Mesendoderm (in vitro differentiated cells): ENCODE measurements at regions not wholly inside any gene's neighbourhood (a gene's known extent, or its start where the extent isn't known, plus 50 kb on each side); places are given as distances from the start of the nearest gene placed in this dataset.

Source experiments
- DNase-seq: peaks from one replicate; pipeline ENCODE4 v3.0.0; 2013
- H2AK5ac ChIP-seq: 2 replicates; pipeline ENCODE4 v1.6.1; 2013; ENCODE audit warnings: low read length, inconsistent platforms
- H2BK120ac ChIP-seq: 2 replicates; pipeline ENCODE4 v1.6.1; 2013; ENCODE audit warnings: low read depth, mild to moderate bottlenecking, low read length, moderate library complexity, mixed read lengths
- H2BK15ac ChIP-seq: replicated peaks from 2 replicates; pipeline ENCODE4 v1.6.1; 2013; ENCODE audit warnings: low read depth, mild to moderate bottlenecking, moderate library complexity
- H2BK5ac ChIP-seq: 2 replicates; pipeline ENCODE4 v1.6.1; 2013; ENCODE audit warnings: low read length, inconsistent platforms
- H3K18ac ChIP-seq: 2 replicates; pipeline ENCODE4 v1.6.1; 2013; ENCODE audit warnings: mild to moderate bottlenecking, low read length, mixed read lengths
- H3K23ac ChIP-seq: one replicate; pipeline ENCODE4 v1.6.1; 2013; ENCODE audit warnings: low read length
- H3K27ac ChIP-seq: 2 replicates; pipeline ENCODE4 v1.5.1; 2013; ENCODE audit warnings: low read depth, mild to moderate bottlenecking, inconsistent platforms, low read length, moderate library complexity
- H3K27me3 ChIP-seq: 2 replicates; pipeline ENCODE4 v1.6.1; 2013; ENCODE audit warnings: low read length, control low read depth, mild to moderate bottlenecking, inconsistent platforms; ENCODE audit not compliant: insufficient read depth, poor library complexity
- H3K36me3 ChIP-seq: 2 replicates; pipeline ENCODE4 v1.6.1; 2013; ENCODE audit warnings: low read length, inconsistent platforms; ENCODE audit not compliant: control insufficient read depth, insufficient read depth
- H3K4ac ChIP-seq: one replicate; pipeline ENCODE4 v1.6.1; 2013; ENCODE audit warnings: low read depth, mild to moderate bottlenecking, low read length, moderate library complexity
- H3K4me1 ChIP-seq: 2 replicates; pipeline ENCODE4 v1.6.1; 2013; ENCODE audit warnings: low read depth, low read length, inconsistent platforms; ENCODE audit not compliant: control insufficient read depth
- H3K4me2 ChIP-seq: 2 replicates; pipeline ENCODE4 v1.6.1; 2013; ENCODE audit warnings: low read length
- H3K4me3 ChIP-seq: 2 replicates; pipeline ENCODE4 v1.5.1; 2013; ENCODE audit warnings: mild to moderate bottlenecking, low read length
- H3K56ac ChIP-seq: one replicate; pipeline ENCODE4 v1.6.1; 2013; ENCODE audit warnings: low read length
- H3K79me1 ChIP-seq: 2 replicates; pipeline ENCODE4 v1.6.1; 2013; ENCODE audit warnings: low read length, inconsistent platforms
- H3K79me2 ChIP-seq: 2 replicates; pipeline ENCODE4 v1.6.1; 2013; ENCODE audit warnings: mild to moderate bottlenecking, low read length; ENCODE audit not compliant: control insufficient read depth, insufficient read depth
- H3K9ac ChIP-seq: 2 replicates; pipeline ENCODE4 v1.6.1; 2013; ENCODE audit warnings: low read length, inconsistent platforms
- H4K5ac ChIP-seq: one replicate; pipeline ENCODE4 v1.6.1; 2013; ENCODE audit warnings: low read length
- H4K8ac ChIP-seq: one replicate; pipeline ENCODE4 v1.6.1; 2013; ENCODE audit warnings: low read depth, mild to moderate bottlenecking, control low read depth, low read length, moderate library complexity
- WGBS: extraction: QIAGEN DNeasy Blood & Tissue Kit; methylation state at CpG from one replicate; pipeline ENCODE4 v1.1.7; 2013; ENCODE audit warnings: low lambda C conversion rate, missing lambda C conversion rate; ENCODE audit not compliant: insufficient coverage; ENCODE audit errors: extremely low coverage; 5-methylcytosine and 5-hydroxymethylcytosine counted together

DNA sequence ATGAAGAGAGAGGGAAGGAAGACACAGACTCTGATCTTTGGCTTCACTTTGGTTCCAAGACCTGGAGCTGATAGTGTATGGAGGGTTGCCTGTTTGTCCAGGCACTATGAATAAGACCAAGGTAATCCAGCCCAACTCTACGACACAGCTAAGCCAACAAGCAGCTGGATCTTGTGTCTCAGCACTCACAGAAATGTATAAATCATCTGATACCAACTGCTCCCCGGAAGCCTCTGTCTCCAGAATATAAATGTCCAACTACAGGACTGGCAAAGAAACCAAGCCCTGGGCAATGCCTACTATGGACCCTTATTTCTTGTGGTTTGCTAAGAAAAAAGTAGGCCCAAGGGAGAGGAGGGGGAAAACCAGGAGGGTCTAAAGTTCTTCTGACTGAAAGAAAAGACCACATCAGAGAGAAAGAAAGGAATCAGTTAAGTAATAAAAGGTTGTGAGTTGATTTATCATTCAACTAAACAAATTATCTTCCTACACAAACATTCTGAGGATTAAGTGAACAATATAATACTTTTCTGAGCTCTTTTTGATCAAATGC lies 204.0 kb downstream of the DAD1 start:
- Histone ChIP-seq H3K4ac (no peak overlapping the region), H3K27me3 (no peaks in the 10 kb centered on the region), H3K56ac (no peak overlapping the region), H3K36me3 (no peaks in the 10 kb centered on the region), H3K79me1 (no peaks in the 10 kb centered on the region), H2BK5ac (no peak overlapping the region), H3K9ac (no peak overlapping the region), H3K27ac (no peak overlapping the region), H3K4me1 (peaks cover 16% of the 10 kb centered on the region), H2AK5ac (no peak overlapping the region), H3K79me2 (no peaks in the 10 kb centered on the region), H3K4me3 (no peak overlapping the region), H3K18ac (peak overlapping the region; percentile 24), H2BK15ac (peak overlapping the region; percentile 13), H3K4me2 (no peak overlapping the region), H3K23ac (no peak overlapping the region), H2BK120ac (no peak overlapping the region), H4K5ac (no peak overlapping the region), H4K8ac (no peak overlapping the region)
- no CpG with 5 or more reads among the region's 2 CpGs for WGBS
- no peak for DNase-seq

- H3K36me3 ChIP-seq, result no peaks in the 10 kb centered on the region
- peak overlapping the region; percentile 29 for H3K18ac ChIP-seq
- DNase-seq, result no peak
- H3K79me1 ChIP-seq, result no peaks in the 10 kb centered on the region
- H3K4me3 ChIP-seq, result no peak overlapping the region
- no peak overlapping the region for H2BK120ac ChIP-seq
- H3K56ac ChIP-seq, result peak overlapping the region; percentile 8
- peak overlapping the region; percentile 47 for H2AK5ac ChIP-seq
- peak overlapping the region; percentile 5 for H3K4ac ChIP-seq
- H3K4me2 ChIP-seq, result no peak overlapping the region
- no peaks in the 10 kb centered on the region for H3K79me2 ChIP-seq
- H4K8ac ChIP-seq, result no peak overlapping the region
- WGBS, result no CpG with 5 or more reads among the region's 2 CpGs
- no peak overlapping the region for H3K9ac ChIP-seq
- peaks cover 16% of the 10 kb centered on the region for H3K4me1 ChIP-seq
- H3K27me3 ChIP-seq, result no peaks in the 10 kb centered on the region
- no peak overlapping the region for H3K27ac ChIP-seq
- H2BK15ac ChIP-seq, result no peak overlapping the region
- peak overlapping the region; percentile 33 for H2BK5ac ChIP-seq
- no peak overlapping the region for H3K23ac ChIP-seq
- no peak overlapping the region for H4K5ac ChIP-seq
Observed at GRCh38 chr14:22384167-22384549, 204.9 kb downstream of the DAD1 start.

DNA sequence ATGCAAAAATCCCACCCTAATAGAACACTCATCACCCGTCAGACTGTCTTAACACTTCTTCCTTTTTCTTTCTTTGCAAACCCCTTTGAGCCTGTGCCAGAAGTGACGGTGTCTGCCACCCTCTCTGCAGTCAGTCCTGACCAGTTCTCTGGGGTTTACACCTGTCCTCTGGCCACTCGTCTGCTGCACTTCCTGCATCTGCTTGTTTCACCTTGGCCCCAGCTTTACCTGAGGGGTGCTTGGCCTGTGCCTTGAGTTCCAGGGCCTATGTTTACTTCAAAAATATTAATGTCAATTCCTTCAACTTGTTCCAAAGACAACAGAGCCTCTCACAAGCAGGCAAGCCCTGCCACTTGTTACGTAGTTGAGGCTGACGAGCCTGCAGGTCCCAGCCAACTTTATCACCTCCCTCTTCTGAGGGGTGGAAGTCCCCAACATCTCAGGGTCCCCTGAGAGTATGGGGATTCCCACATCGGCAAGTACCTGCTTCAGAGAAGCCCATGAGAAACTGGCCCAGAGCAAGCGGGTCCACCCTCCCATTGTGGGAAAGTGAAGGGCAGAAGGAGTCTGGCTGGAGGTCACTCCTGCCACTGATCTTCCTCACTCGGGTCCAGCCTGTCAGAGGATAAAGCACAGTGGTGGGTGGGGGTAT lies 205.4 kb downstream of the DAD1 start:
- Histone ChIP-seq H4K8ac (no peak overlapping the region), H4K5ac (no peak overlapping the region), H3K56ac (peak overlapping the region; percentile 51), H3K79me1 (no peaks in the 10 kb centered on the region), H3K4me1 (peaks cover 16% of the 10 kb centered on the region), H3K4ac (peak overlapping the region; percentile 5), H3K9ac (no peak overlapping the region), H2AK5ac (peak overlapping the region; percentile 47), H3K36me3 (no peaks in the 10 kb centered on the region), H3K18ac (peak overlapping the region; percentile 29), H3K4me3 (no peak overlapping the region), H2BK5ac (peak overlapping the region; percentile 33), H3K4me2 (no peak overlapping the region), H3K27me3 (no peaks in the 10 kb centered on the region), H3K23ac (no peak overlapping the region), H2BK120ac (no peak overlapping the region), H3K27ac (no peak overlapping the region), H3K79me2 (no peaks in the 10 kb centered on the region), H2BK15ac (no peak overlapping the region)
- no peak for DNase-seq
- WGBS, result no CpG with 5 or more reads among the region's 8 CpGs

- H3K36me3 ChIP-seq, result no peaks in the 10 kb centered on the region
- no peaks in the 10 kb centered on the region for H3K79me2 ChIP-seq
- no CpG with 5 or more reads among the region's 2 CpGs for WGBS
- H4K5ac ChIP-seq, result no peak overlapping the region
- H3K27ac ChIP-seq, result no peak overlapping the region
- DNase-seq, result peak; percentile 20
- H3K23ac ChIP-seq, result no peak overlapping the region
- no peak overlapping the region for H2BK120ac ChIP-seq
- no peak overlapping the region for H3K56ac ChIP-seq
- H3K4me2 ChIP-seq, result no peak overlapping the region
- H4K8ac ChIP-seq, result no peak overlapping the region
- H3K9ac ChIP-seq, result no peak overlapping the region
- no peak overlapping the region for H2AK5ac ChIP-seq
- H3K4me1 ChIP-seq, result peaks cover 16% of the 10 kb centered on the region
- no peak overlapping the region for H3K4me3 ChIP-seq
- H3K4ac ChIP-seq, result no peak overlapping the region
- no peak overlapping the region for H2BK15ac ChIP-seq
- no peaks in the 10 kb centered on the region for H3K79me1 ChIP-seq
- no peak overlapping the region for H2BK5ac ChIP-seq
- no peak overlapping the region for H3K18ac ChIP-seq
- H3K27me3 ChIP-seq, result no peaks in the 10 kb centered on the region
Observed at GRCh38 chr14:22382955-22383354, 206.1 kb downstream of the DAD1 start.

GRCh38 chr14:22382395-22382794 lies 206.6 kb downstream of the DAD1 start:
- H3K79me1 ChIP-seq, result no peaks in the 10 kb centered on the region
- H3K79me2 ChIP-seq, result no peaks in the 10 kb centered on the region
- H2BK15ac ChIP-seq, result no peak overlapping the region
- no peaks in the 10 kb centered on the region for H3K27me3 ChIP-seq
- no peak overlapping the region for H4K8ac ChIP-seq
- no peak overlapping the region for H3K9ac ChIP-seq
- peak overlapping the region; percentile 60 for H2BK5ac ChIP-seq
- H3K18ac ChIP-seq, result peak overlapping the region; percentile 86
- no peak overlapping the region for H3K4me3 ChIP-seq
- H3K27ac ChIP-seq, result no peak overlapping the region
- peak overlapping the region; percentile 40 for H3K56ac ChIP-seq
- DNase-seq, result no peak
- no CpG with 5 or more reads among the region's 1 CpG for WGBS
- H3K4me2 ChIP-seq, result no peak overlapping the region
- H2AK5ac ChIP-seq, result peak overlapping the region; percentile 44
- no peak overlapping the region for H3K23ac ChIP-seq
- H3K4me1 ChIP-seq, result peaks cover 16% of the 10 kb centered on the region
- peak overlapping the region; percentile 89 for H2BK120ac ChIP-seq
- no peak overlapping the region for H4K5ac ChIP-seq
- peak overlapping the region; percentile 21 for H3K4ac ChIP-seq
- H3K36me3 ChIP-seq, result no peaks in the 10 kb centered on the region

DNA sequence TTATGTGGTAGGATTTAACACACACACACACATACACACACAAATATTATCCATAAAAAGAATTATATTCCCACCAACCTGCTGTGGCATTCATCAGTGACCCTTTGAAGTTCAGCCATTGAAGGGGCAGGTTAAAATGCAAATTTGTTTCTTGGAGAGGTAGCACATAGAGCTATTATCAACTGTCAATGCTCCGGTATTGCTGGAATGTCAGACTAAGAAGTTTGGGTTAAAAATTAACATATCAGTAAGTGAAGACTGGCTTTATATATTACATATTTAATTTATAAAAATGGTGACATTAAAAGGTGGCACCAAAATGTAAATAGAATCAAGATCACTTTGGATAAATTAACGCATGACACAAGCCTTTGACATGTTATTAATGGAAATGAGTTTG lies 207.3 kb downstream of the DAD1 start:
- H4K5ac ChIP-seq, result no peak overlapping the region
- no peak overlapping the region for H2BK15ac ChIP-seq
- H4K8ac ChIP-seq, result no peak overlapping the region
- H3K27me3 ChIP-seq, result no peaks in the 10 kb centered on the region
- H3K4ac ChIP-seq, result no peak overlapping the region
- H2BK5ac ChIP-seq, result peak overlapping the region; percentile 81
- no peak overlapping the region for H3K23ac ChIP-seq
- no peak overlapping the region for H3K9ac ChIP-seq
- WGBS, result no CpG with 5 or more reads among the region's 2 CpGs
- no peaks in the 10 kb centered on the region for H3K36me3 ChIP-seq
- H3K4me2 ChIP-seq, result no peak overlapping the region
- no peak overlapping the region for H3K56ac ChIP-seq
- no peaks in the 10 kb centered on the region for H3K79me2 ChIP-seq
- H3K4me3 ChIP-seq, result no peak overlapping the region
- no peak overlapping the region for H2BK120ac ChIP-seq
- peaks cover 18% of the 10 kb centered on the region for H3K4me1 ChIP-seq
- DNase-seq, result peak; percentile 53
- H3K79me1 ChIP-seq, result no peaks in the 10 kb centered on the region
- no peak overlapping the region for H3K27ac ChIP-seq
- H2AK5ac ChIP-seq, result no peak overlapping the region
- H3K18ac ChIP-seq, result no peak overlapping the region
